ENCODE measurements at regions not wholly inside any gene's neighbourhood (a gene's known extent, or its start where the extent isn't known, plus 50 kb on each side); places are given as distances from the start of the nearest gene placed in this dataset.
"Not testable (repeated sequence)": the region's sequence is repeated elsewhere in the genome, so short reads cannot be mapped to it uniquely, and the experiment has no call there.

GRCh38 chr20:48532028-48532427, 295.8 kb downstream of the PREX1 start:
- FAIRE-seq (no peak), DNase-seq (ENCODE audit: insufficient read length, low spot score) (no peak)

GRCh38 chr20:48531505-48531904, 296.3 kb downstream of the PREX1 start:
- FAIRE-seq (peak; percentile 68), DNase-seq (ENCODE audit: insufficient read length, low spot score) (no peak)

GRCh38 chr20:48530957-48531356, 296.8 kb downstream of the PREX1 start:
- FAIRE-seq (peak; percentile 70), DNase-seq (ENCODE audit: insufficient read length, low spot score) (no peak)

GRCh38 chr20:48528346-48528745, 299.5 kb downstream of the PREX1 start:
- FAIRE-seq (peak; percentile 31), DNase-seq (ENCODE audit: insufficient read length, low spot score) (no peak)

- no peak for DNase-seq (ENCODE audit: insufficient read length, low spot score)
Observed at GRCh38 chr20:48527771-48528170, 300.0 kb downstream of the PREX1 start.

GRCh38 chr20:48526936-48527335, 300.9 kb downstream of the PREX1 start:
- FAIRE-seq = no peak
- DNase-seq (ENCODE audit: insufficient read length, low spot score) = no peak

More at GRCh38 chr20:48527771-48528170, 300.0 kb downstream of the PREX1 start:
- FAIRE-seq = no peak

GRCh38 chr20:48525400-48525799, 302.4 kb downstream of the PREX1 start:
- no peak for DNase-seq (ENCODE audit: insufficient read length, low spot score)
- FAIRE-seq = no peak

GRCh38 chr20:48524582-48524981, 303.2 kb downstream of the PREX1 start:
- FAIRE-seq (no peak), DNase-seq (ENCODE audit: insufficient read length, low spot score) (no peak)

- peak; percentile 95 for FAIRE-seq
Observed at GRCh38 chr20:48523191-48523995, 304.4 kb downstream of the PREX1 start.

GRCh38 chr20:48521121-48521520, 306.7 kb downstream of the PREX1 start:
- DNase-seq (ENCODE audit: insufficient read length, low spot score) = no peak
- FAIRE-seq = no peak

More at GRCh38 chr20:48523191-48523995, 304.4 kb downstream of the PREX1 start:
- peak; percentile 90 for DNase-seq (ENCODE audit: insufficient read length, low spot score)

GRCh38 chr20:48516196-48516595, 311.6 kb downstream of the PREX1 start:
- FAIRE-seq = not testable (repeated sequence)
- DNase-seq (ENCODE audit: insufficient read length, low spot score) = peak; percentile 41

GRCh38 chr20:48514577-48514976, 313.2 kb downstream of the PREX1 start:
- FAIRE-seq; DNase-seq (ENCODE audit: insufficient read length, low spot score): not testable (repeated sequence)

- not testable (repeated sequence) for FAIRE-seq; DNase-seq (ENCODE audit: insufficient read length, low spot score)
Observed at GRCh38 chr20:48512539-48512938, 315.3 kb downstream of the PREX1 start.

GRCh38 chr20:48505066-48505465, 322.7 kb downstream of the PREX1 start:
- DNase-seq (ENCODE audit: insufficient read length, low spot score); FAIRE-seq: not testable (repeated sequence)

GRCh38 chr20:48503166-48503815, 324.5 kb downstream of the PREX1 start:
- peak; percentile 34 for DNase-seq (ENCODE audit: insufficient read length, low spot score)
- FAIRE-seq = no peak

- DNase-seq (ENCODE audit: insufficient read length, low spot score) (no peak), FAIRE-seq (no peak)
Observed at GRCh38 chr20:48502758-48503157, 325.0 kb downstream of the PREX1 start.

- FAIRE-seq = no peak
- DNase-seq (ENCODE audit: insufficient read length, low spot score) = no peak
Observed at GRCh38 chr20:48502016-48502415, 325.8 kb downstream of the PREX1 start.

- FAIRE-seq; DNase-seq (ENCODE audit: insufficient read length, low spot score): not testable (repeated sequence)
Observed at GRCh38 chr20:48500900-48501299, 326.9 kb downstream of the PREX1 start.

GRCh38 chr20:48498939-48499338, 328.9 kb downstream of the PREX1 start:
- DNase-seq (ENCODE audit: insufficient read length, low spot score); FAIRE-seq: not testable (repeated sequence)

GRCh38 chr20:48498125-48498524, 329.7 kb downstream of the PREX1 start:
- not testable (repeated sequence) for DNase-seq (ENCODE audit: insufficient read length, low spot score); FAIRE-seq

GRCh38 chr20:48493966-48494365, 333.8 kb downstream of the PREX1 start:
- FAIRE-seq = no peak
- no peak for DNase-seq (ENCODE audit: insufficient read length, low spot score)

GRCh38 chr20:48493331-48493730, 334.5 kb downstream of the PREX1 start:
- FAIRE-seq; DNase-seq (ENCODE audit: insufficient read length, low spot score): not testable (repeated sequence)
